GM23338 (cell line): ENCODE measurements at regions not wholly inside any gene's neighbourhood (a gene's known extent, or its start where the extent isn't known, plus 50 kb on each side); places are given as distances from the start of the nearest gene placed in this dataset.

ENCODE experiments used
- ATAC-seq: fragments of 200-7000 bp; cut with Tn5 transposase; 3 replicates; pipeline ENCODE4 v1.9.1; 2020
- DNase-seq: peaks from one replicate; pipeline ENCODE4 v3.0.0-alpha.2; 2015; ENCODE audit warnings: low spot score
- H2AFZ ChIP-seq: fragments of 200-600 bp; sonication (generic); 2 replicates; pipeline ENCODE4 v1.8.0; 2016; ENCODE audit warnings: antibody characterized with exemption, mild to moderate bottlenecking, moderate library complexity
- H3F3A ChIP-seq: fragments of 200-600 bp; sonication (generic); replicated peaks from 2 replicates; pipeline ENCODE4 v1.8.0; 2017; ENCODE audit warnings: antibody characterized with exemption, mixed run types, low read depth
- H3K27ac ChIP-seq: fragments of 200-600 bp; sonication (generic); 2 replicates; pipeline ENCODE4 v1.6.1; 2016; ENCODE audit warnings: low read depth
- H3K27me3 ChIP-seq: fragments of 200-600 bp; sonication (generic); 2 replicates; pipeline ENCODE4 v1.8.0; 2016; ENCODE audit warnings: mild to moderate bottlenecking, mixed run types, moderate library complexity; ENCODE audit not compliant: insufficient read depth
- H3K36me3 ChIP-seq: fragments of 200-600 bp; sonication (generic); 2 replicates; pipeline ENCODE4 v1.8.0; 2016; ENCODE audit warnings: mild to moderate bottlenecking; ENCODE audit not compliant: insufficient read depth
- H3K4me1 ChIP-seq: fragments of 200-600 bp; sonication (generic); 2 replicates; pipeline ENCODE4 v1.8.0; 2016; ENCODE audit warnings: mild to moderate bottlenecking, moderate library complexity; ENCODE audit not compliant: insufficient read depth
- H3K4me2 ChIP-seq: fragments of 200-600 bp; sonication (generic); 2 replicates; pipeline ENCODE4 v1.7.1; 2017; ENCODE audit warnings: mixed run types
- H3K4me3 ChIP-seq: fragments of 200-600 bp; sonication (generic); 2 replicates; pipeline ENCODE4 v1.6.1; 2016; ENCODE audit warnings: mixed run types
- H3K79me2 ChIP-seq: fragments of 200-600 bp; sonication (generic); replicated peaks from 2 replicates; pipeline ENCODE4 v1.8.0; 2017; ENCODE audit warnings: mild to moderate bottlenecking; ENCODE audit not compliant: insufficient read depth
- H3K9me2 ChIP-seq: fragments of 200-600 bp; sonication (generic); 2 replicates; pipeline ENCODE4 v1.8.0; 2017; ENCODE audit not compliant: insufficient read depth
- H4K20me1 ChIP-seq: fragments of 200-600 bp; sonication (generic); replicated peaks from 2 replicates; pipeline ENCODE4 v1.8.0; 2017; ENCODE audit warnings: mild to moderate bottlenecking; ENCODE audit not compliant: insufficient read depth
- H3K27ac Mint-ChIP-seq: 2 replicates; pipeline ENCODE4 v1.8.0; 2020; ENCODE audit warnings: inconsistent platforms, mild to moderate bottlenecking, moderate library complexity, mixed read lengths
- H3K27me3 Mint-ChIP-seq: 3 replicates; pipeline ENCODE4 v1.8.0; 2022; ENCODE audit warnings: low read depth, mild to moderate bottlenecking, moderate library complexity, mixed read lengths, inconsistent platforms; ENCODE audit not compliant: insufficient read depth, poor library complexity
- H3K36me3 Mint-ChIP-seq: 3 replicates; pipeline ENCODE4 v1.8.0; 2021; ENCODE audit warnings: low read depth, mild to moderate bottlenecking, inconsistent platforms, moderate library complexity, mixed read lengths
- H3K4me1 Mint-ChIP-seq: 3 replicates; pipeline ENCODE4 v1.8.0; 2020; ENCODE audit warnings: mild to moderate bottlenecking, inconsistent platforms, mixed read lengths
- H3K4me3 Mint-ChIP-seq: 3 replicates; pipeline ENCODE4 v1.8.0; 2021; ENCODE audit warnings: moderate library complexity, mild to moderate bottlenecking, inconsistent platforms, mixed read lengths
- H3K9me3 Mint-ChIP-seq: 3 replicates; pipeline ENCODE4 v1.8.0; 2020; ENCODE audit warnings: moderate library complexity, mild to moderate bottlenecking, inconsistent platforms, mixed read lengths
- CREB1 ChIP-seq: fragments of 250-450 bp; sonication (Bioruptor Pico); IDR thresholded peaks from 2 replicates; pipeline ENCODE4 v1.5.0; 2020; ENCODE audit warnings: low read depth, mild to moderate bottlenecking, moderate library complexity
- CTCF ChIP-seq, 2 experiments: fragments of 200-600 bp in 1 of 2; sonication (generic) in 1 of 2; conservative IDR thresholded peaks; 2 replicates each; pipeline versions ENCODE4 v1.5.1 to v1.6.1; 2016 to 2017; ENCODE audit warnings: antibody characterized with exemption in 2 of 2, low read depth in 2 of 2, mild to moderate bottlenecking in 2 of 2, moderate library complexity in 1 of 2
- ETS1 ChIP-seq: IDR thresholded peaks from 2 replicates; pipeline ENCODE4 v1.6.1; 2016; ENCODE audit warnings: antibody characterized with exemption
- EZH2 ChIP-seq: fragments of 200-600 bp; sonication (generic); IDR thresholded peaks from one replicate; pipeline ENCODE4 v1.8.0; 2017; ENCODE audit warnings: antibody characterized with exemption, mild to moderate bottlenecking, low read depth; ENCODE audit not compliant: unreplicated experiment
- EZH2phosphoT487 ChIP-seq: fragments of 200-600 bp; sonication (generic); IDR thresholded peaks from one replicate; pipeline ENCODE4 v1.8.1; 2018; ENCODE audit warnings: antibody characterized with exemption; ENCODE audit not compliant: unreplicated experiment
- JUNB ChIP-seq: IDR thresholded peaks from one replicate; pipeline ENCODE4 v1.6.1; 2016; ENCODE audit warnings: antibody characterized with exemption; ENCODE audit not compliant: unreplicated experiment
- NANOG ChIP-seq: IDR thresholded peaks from 2 replicates; pipeline ENCODE4 v1.6.1; 2016; ENCODE audit warnings: antibody characterized with exemption, borderline replicate concordance
- POLR2AphosphoS5 ChIP-seq: IDR thresholded peaks from 2 replicates; pipeline ENCODE4 v1.6.1; 2016; ENCODE audit warnings: antibody characterized with exemption, low read depth
- REST ChIP-seq: IDR thresholded peaks from one replicate; pipeline ENCODE4 v1.6.1; 2018; ENCODE audit warnings: antibody characterized with exemption; ENCODE audit not compliant: unreplicated experiment
- STAT1 ChIP-seq: IDR thresholded peaks from one replicate; pipeline ENCODE4 v1.6.1; 2016; ENCODE audit warnings: antibody characterized with exemption; ENCODE audit not compliant: unreplicated experiment
- ZNF114 ChIP-seq: fragments of 250-450 bp; sonication (Bioruptor Pico); IDR thresholded peaks from 2 replicates; pipeline ENCODE4 v1.5.0; 2020; ENCODE audit warnings: mild to moderate bottlenecking, moderate library complexity
- ZNF331 ChIP-seq: fragments of 250-450 bp; sonication (Bioruptor Pico); IDR thresholded peaks from 2 replicates; pipeline ENCODE4 v1.5.0; 2020; ENCODE audit warnings: low read depth, mild to moderate bottlenecking, moderate library complexity
- ZNF462 ChIP-seq: fragments of 250-450 bp; sonication (Bioruptor Pico); IDR thresholded peaks from 2 replicates; pipeline ENCODE4 v1.5.0; 2020; ENCODE audit warnings: mild to moderate bottlenecking, moderate library complexity

GRCh38 chr11:80486678-80487077 lies 1045.8 kb upstream of the TENM4 start:
- H3K4me1 Mint-ChIP-seq, result no peaks in the 10 kb centered on the region; the same call in 2 of the 3 replicates
- ATAC-seq (no peak), DNase-seq (no peak)
- H3K4me3 ChIP-seq, result no peak overlapping the region
- no peaks in the 10 kb centered on the region for H3K36me3 Mint-ChIP-seq
- no peaks in the 10 kb centered on the region for H3F3A ChIP-seq
- H3K9me2 ChIP-seq, result no peaks in the 10 kb centered on the region; the same call in 1 of the 2 replicates
- no peak overlapping the region for H3K27ac ChIP-seq
- H3K27ac Mint-ChIP-seq, result no peak overlapping the region
- H3K36me3 ChIP-seq, result no peaks in the 10 kb centered on the region
- H3K79me2 ChIP-seq, result no peaks in the 10 kb centered on the region
- H3K9me3 Mint-ChIP-seq, result no peaks in the 10 kb centered on the region
- H3K27me3 ChIP-seq, result no peaks in the 10 kb centered on the region
- no peaks in the 10 kb centered on the region for H3K4me1 ChIP-seq
- H3K27me3 Mint-ChIP-seq, result no peaks in the 10 kb centered on the region
- H2AFZ ChIP-seq, result no peak overlapping the region
- H4K20me1 ChIP-seq, result no peaks in the 10 kb centered on the region
- no peak overlapping the region for H3K4me3 Mint-ChIP-seq
- no peak overlapping the region for H3K4me2 ChIP-seq
- TF ChIP-seq ETS1 (no peak), EZH2phosphoT487 (no peak), STAT1 (no peak), CREB1 (CRISPR knock-in tag) (no peak), ZNF114 (CRISPR knock-in tag) (no peak), ZNF331 (CRISPR knock-in tag) (no peak), JUNB (no peak), CTCF (conservative IDR thresholded peaks at IDR 0.05; ENCODE audit: low read depth in 2 of 2) (no peak), ZNF462 (CRISPR knock-in tag) (no peak), REST (no peak), NANOG (no peak), EZH2 (no peak), POLR2AphosphoS5 (no peak)
